GM23248 (cell line): ENCODE measurements at regions not wholly inside any gene's neighbourhood (a gene's known extent, or its start where the extent isn't known, plus 50 kb on each side); places are given as distances from the start of the nearest gene placed in this dataset.

Experiments
- EZH2 ChIP-seq: fragments of 200-600 bp; sonication (generic); IDR thresholded peaks from 2 replicates; pipeline ENCODE4 v1.6.1; 2018; ENCODE audit warnings: antibody characterized with exemption, mild to moderate bottlenecking; ENCODE audit not compliant: insufficient read depth, poor library complexity, severe bottlenecking
- EZH2phosphoT487 ChIP-seq: fragments of 200-600 bp; sonication (generic); IDR thresholded peaks from 2 replicates; pipeline ENCODE4 v1.6.1; 2018; ENCODE audit warnings: antibody characterized with exemption, moderate library complexity, mild to moderate bottlenecking, low read depth; ENCODE audit not compliant: insufficient read depth

GRCh38 chr9:16286160-16286559 is 584.3 kb downstream of the BNC2 start:
- no peak for TF ChIP-seq EZH2
- TF ChIP-seq EZH2phosphoT487 = no peak
